Uterus (tissue), 2 donors: ENCODE measurements at regions not wholly inside any gene's neighbourhood (a gene's known extent, or its start where the extent isn't known, plus 50 kb on each side); places are given as distances from the start of the nearest gene placed in this dataset.
"Not testable (repeated sequence)": the region's sequence is repeated elsewhere in the genome, so short reads cannot be mapped to it uniquely, and the experiment has no call there.

Source experiments
- CTCF ChIP-seq, 4 experiments: fragments of 200-600 bp in 2 of 4; fragments of 450-650 bp in 2 of 4; sonication (generic) in 2 of 4; IDR thresholded peaks; one replicate each; pipeline ENCODE4 v1.5.1; 2016 to 2019; ENCODE audit warnings: antibody characterized with exemption in 4 of 4, mild to moderate bottlenecking in 2 of 4, moderate library complexity in 1 of 4
- POLR2A ChIP-seq, 2 donors: fragments of 450-650 bp; IDR thresholded peaks; one replicate each; pipeline ENCODE4 v1.6.1; 2016; ENCODE audit warnings: antibody characterized with exemption in 2 of 2, mild to moderate bottlenecking in 1 of 2, moderate library complexity in 1 of 2

- TF ChIP-seq POLR2A, CTCF (IDR thresholded peaks at IDR 0.05): not testable (repeated sequence)
These were observed 149.3 kb upstream of the C1QTNF3 start for GRCh38 chr5:34192064-34192922.
